ENCODE measurements at regions not wholly inside any gene's neighbourhood (a gene's known extent, or its start where the extent isn't known, plus 50 kb on each side); places are given as distances from the start of the nearest gene placed in this dataset.
"Not testable (repeated sequence)": the region's sequence is repeated elsewhere in the genome, so short reads cannot be mapped to it uniquely, and the experiment has no call there.

DNA sequence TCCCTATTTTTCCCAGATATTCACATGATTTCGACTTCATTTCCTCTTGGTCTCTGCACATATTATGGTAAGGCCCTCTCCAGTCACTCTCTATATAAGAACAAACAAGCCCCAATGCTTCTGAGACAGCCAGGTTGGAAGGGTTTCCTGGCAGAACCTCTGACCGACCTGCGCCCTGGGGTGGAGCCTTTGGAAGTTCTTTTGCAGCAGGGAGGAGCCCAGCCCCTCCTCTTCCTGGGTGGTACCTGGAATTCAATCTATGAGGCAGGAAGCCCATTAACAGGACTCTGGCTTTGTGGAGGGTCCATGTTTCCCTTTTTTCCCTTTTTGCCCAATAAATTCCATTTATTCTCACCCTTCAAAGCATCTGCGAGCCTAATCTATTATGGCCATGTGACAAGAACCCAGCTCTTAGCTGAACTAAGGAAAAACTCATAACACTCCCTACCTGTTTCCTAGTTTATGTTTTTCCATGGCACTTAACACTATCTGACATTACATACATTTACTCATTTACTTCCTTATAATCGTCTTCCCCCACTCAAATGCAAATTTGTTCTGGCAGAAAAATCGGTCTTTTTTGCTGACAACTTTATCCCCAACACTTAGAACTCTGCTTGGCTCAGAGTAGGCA, 92.5 kb upstream of the FRMD4A start:
- DNase-seq, result no peak

DNA sequence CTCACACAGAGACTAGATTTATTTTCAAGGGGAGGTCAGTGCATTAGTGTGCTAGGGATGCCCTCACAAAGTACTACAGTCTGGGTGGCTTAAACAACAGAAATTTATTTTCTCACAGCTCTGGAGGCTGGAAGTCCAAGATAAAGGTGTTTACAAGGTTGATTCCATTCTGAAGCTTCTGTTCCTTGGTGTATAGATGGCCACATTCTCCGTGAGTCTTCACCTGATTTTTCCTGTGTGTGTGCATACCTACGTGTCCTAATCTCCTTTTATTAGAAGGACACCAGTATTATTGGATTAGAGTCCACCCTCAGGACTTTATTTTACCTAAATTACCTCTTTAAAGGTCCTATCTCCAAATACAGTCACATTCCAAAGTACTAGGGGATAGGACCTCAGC, 91.7 kb upstream of the FRMD4A start:
- DNase-seq, result no peak

DNA sequence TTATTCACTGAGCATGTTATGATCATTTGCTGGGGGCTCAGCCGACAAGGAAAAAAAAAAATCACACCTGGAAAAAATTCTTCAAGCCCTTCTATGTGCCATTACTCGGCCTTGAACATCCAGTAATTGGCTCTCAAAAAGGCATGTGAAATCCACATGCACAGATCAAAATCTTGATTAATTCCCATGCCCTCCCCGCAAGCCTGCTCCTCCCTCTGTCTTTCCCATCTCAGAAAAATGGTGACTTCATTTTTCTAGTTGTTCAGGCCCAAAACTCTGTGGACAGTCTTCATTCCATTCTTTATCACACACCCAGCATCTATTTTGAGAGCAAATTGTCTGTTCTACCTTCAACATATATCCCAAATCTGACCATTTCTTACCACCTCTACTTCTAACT, 91.2 kb upstream of the FRMD4A start:
- no peak for DNase-seq

DNA sequence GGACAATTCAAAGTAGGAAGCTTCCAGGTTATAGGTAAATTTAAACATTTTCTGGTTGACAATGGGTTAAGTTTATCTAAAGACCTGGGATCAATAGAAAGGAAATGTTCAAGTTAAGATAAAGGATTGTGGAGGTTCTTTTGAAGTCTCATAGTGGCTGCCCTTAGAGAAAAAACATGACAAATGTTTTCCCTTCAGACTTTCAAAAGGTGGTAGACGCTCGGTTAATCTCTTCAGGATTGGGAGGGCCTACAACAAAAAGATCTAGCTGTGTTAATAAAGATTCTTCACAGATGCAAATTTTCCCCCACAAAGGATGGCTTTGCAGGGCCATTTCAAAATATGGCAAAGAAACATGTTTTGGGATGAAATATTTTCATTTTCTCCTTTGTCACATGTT, 86.6 kb upstream of the FRMD4A start:
- DNase-seq, result not testable (repeated sequence)

- no peak for DNase-seq
These were observed 85.6 kb upstream of the FRMD4A start for GRCh38 chr10:14416308-14416700.

- DNase-seq, result no peak
These were observed 85.1 kb upstream of the FRMD4A start for GRCh38 chr10:14415676-14416307.

GRCh38 chr10:14414901-14415300, 84.2 kb upstream of the FRMD4A start:
- no peak for DNase-seq

DNA sequence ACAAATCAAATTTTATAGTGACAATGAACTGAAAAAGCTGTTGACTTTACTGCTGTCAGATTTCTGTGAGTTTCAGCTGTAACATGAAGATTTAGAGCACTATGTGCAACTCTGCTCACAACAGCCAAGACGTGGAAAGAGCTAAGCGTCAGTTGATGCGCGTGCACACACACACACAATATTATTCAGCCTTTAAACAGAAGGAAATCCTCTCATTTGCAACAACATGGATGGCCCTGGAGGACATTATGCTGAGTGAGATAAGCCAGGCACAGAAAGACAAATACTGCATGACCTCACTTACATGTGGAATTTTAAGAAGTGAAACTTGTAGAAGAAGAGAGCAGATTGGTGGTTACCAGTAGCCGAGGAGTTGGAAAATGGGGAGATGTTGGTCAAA, 82.8 kb upstream of the FRMD4A start:
- no peak for DNase-seq

GRCh38 chr10:14412624-14413023, 81.9 kb upstream of the FRMD4A start:
- DNase-seq, result no peak

GRCh38 chr10:14409856-14410458, 79.2 kb upstream of the FRMD4A start:
- no peak for DNase-seq

- DNase-seq, result no peak
These were observed 78.5 kb upstream of the FRMD4A start for GRCh38 chr10:14409247-14409646.

DNA sequence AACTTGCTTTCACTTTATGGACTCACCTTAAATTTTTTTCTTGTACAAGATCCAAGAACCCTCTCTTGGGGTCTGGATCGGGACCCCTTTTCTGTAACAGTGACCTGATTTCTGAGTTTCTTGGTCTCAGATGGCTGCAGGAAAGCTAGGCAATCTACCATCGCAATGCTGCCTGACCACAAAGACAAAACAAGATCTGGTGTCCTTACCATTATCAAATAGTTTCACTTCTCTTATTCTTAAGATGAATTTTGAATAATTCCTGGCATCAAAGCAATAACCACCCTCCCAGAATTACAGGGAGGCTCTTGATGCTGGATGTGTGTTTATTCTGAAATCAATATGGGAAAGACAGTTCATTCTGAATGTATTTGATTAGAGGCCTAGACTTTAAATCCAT, 77.4 kb upstream of the FRMD4A start:
- DNase-seq, result no peak

- no peak for DNase-seq
These were observed 76.8 kb upstream of the FRMD4A start for GRCh38 chr10:14407567-14407966.

- no peak for DNase-seq
These were observed 74.6 kb upstream of the FRMD4A start for GRCh38 chr10:14405076-14406065.

GRCh38 chr10:14403881-14404623, 73.3 kb upstream of the FRMD4A start:
- DNase-seq, result no peak

GRCh38 chr10:14403359-14403758, 72.6 kb upstream of the FRMD4A start:
- DNase-seq, result no peak

GRCh38 chr10:14399641-14400040, 68.9 kb upstream of the FRMD4A start:
- no peak for DNase-seq

DNA sequence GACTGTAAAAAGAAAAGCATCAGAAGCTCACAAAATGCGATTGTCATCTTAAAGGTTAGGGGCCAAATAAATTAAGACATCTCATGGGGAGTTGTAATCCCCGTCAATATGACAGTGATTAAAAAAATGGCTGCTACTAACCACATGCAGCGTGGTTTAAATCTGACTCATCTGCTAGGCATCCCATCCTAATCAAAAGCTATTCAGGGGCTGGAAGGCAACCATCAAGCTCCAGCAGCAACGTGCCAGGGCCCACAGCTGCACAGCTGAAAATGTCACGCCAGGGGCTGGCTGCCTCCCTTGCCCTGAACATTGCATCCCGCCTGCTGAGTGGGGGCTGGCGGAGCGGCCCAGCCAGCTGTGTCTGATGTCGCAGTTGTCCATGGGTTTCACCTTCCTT, 66.3 kb upstream of the FRMD4A start:
- DNase-seq, result peak; percentile 5

GRCh38 chr10:14396411-14397048, 65.8 kb upstream of the FRMD4A start:
- no peak for DNase-seq

GRCh38 chr10:14394179-14394578, 63.5 kb upstream of the FRMD4A start:
- no peak for DNase-seq

GRCh38 chr10:14391342-14391741, 60.6 kb upstream of the FRMD4A start:
- DNase-seq, result no peak

DNA sequence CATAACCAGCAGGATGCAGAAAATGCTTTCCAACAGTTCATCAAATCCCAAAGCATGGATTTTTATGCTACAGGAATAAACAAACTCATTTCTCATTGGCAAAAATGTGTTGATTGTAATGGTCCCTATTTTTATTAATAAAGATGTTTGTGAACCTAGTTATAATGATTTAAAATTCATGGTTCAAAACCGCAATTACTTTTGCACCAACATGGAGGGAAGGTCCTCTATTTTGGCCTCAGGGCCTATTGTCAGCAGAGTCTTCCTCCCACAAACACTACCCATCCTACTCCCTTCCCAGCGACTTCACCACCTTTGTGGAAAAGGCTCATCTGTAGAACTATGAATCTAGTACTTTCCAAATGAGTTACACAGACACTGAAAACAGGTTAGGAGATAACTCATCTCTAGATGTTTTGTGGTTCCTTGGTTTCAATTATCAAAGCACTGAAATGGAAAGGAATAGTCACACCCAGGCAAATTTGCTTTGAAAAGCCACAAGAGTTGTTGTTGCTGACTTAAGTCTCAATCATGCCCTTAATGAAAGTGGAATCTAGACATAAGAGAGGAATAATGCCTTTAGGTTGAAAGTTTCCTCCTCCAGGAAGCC, 59.4 kb upstream of the FRMD4A start:
- DNase-seq, result no peak
